ENCODE measurements at regions not wholly inside any gene's neighbourhood (a gene's known extent, or its start where the extent isn't known, plus 50 kb on each side); places are given as distances from the start of the nearest gene placed in this dataset.

GRCh38 chr5:163244445-163244987, 192.9 kb upstream of the CCNG1 start:
- H3K4me1 ChIP-seq (ENCODE audit: insufficient read depth, low read length), result peaks cover 2% of the 10 kb centered on the region; the same call in 1 of the 2 replicates
- H4K8ac ChIP-seq (replicated peaks; ENCODE audit: insufficient read length, low read depth, low read length), result no peak overlapping the region
- no CpG with 5 or more reads among the region's 2 CpGs for WGBS (ENCODE audit: extremely low coverage, insufficient read length, low lambda C conversion rate)
- no peak overlapping the region for H3K14ac ChIP-seq (ENCODE audit: insufficient read depth, low read length)
- H3K79me2 ChIP-seq (ENCODE audit: insufficient read depth, low read length), result no peaks in the 10 kb centered on the region
- no peaks in the 10 kb centered on the region for H4K20me1 ChIP-seq (ENCODE audit: control insufficient read depth, insufficient read depth, insufficient read length)
- H2BK20ac ChIP-seq (ENCODE audit: low read depth, low read length, poor library complexity, severe bottlenecking), result no peak overlapping the region
- no peak overlapping the region for H2BK120ac ChIP-seq (ENCODE audit: low read depth, low read length, poor library complexity, severe bottlenecking)
- Mint-ChIP-seq H3K27ac (no peak overlapping the region), H3K9me3 (no peaks in the 10 kb centered on the region), H3K36me3 (ENCODE audit: insufficient read depth in 1 of 3, low read depth in 3 of 3) (no peaks in the 10 kb centered on the region; a peak in 1 of 7 replicates), H3K27me3 (ENCODE audit: low read depth) (no peaks in the 10 kb centered on the region), H3K4me3 (no peak overlapping the region), H3K4me1 (peaks cover 19% of the 10 kb centered on the region in 2 experiments)
- no peak for TF ChIP-seq CTCF (conservative IDR thresholded peaks at IDR 0.05)
- no peak overlapping the region for H3K56ac ChIP-seq (ENCODE audit: insufficient read length, low read depth, low read length)
- no peak overlapping the region for H4K5ac ChIP-seq (ENCODE audit: insufficient read length, low read depth, low read length)
- H2AFZ ChIP-seq (ENCODE audit: low read length), result no peak overlapping the region
- no peaks in the 10 kb centered on the region for H3K23me2 ChIP-seq (ENCODE audit: insufficient read length, low read depth, low read length, poor library complexity, severe bottlenecking)
- no peak overlapping the region for H3K9ac ChIP-seq (ENCODE audit: extremely low read depth, insufficient read length, low read length)
- H3K27ac ChIP-seq (ENCODE audit: insufficient read length, low read depth, low read length), result no peak overlapping the region
- no peak overlapping the region for H3K4me2 ChIP-seq (ENCODE audit: insufficient read depth, insufficient read length, low read length)
- H3K27me3 ChIP-seq (ENCODE audit: insufficient read depth, low read length), result no peaks in the 10 kb centered on the region
- no peak for DNase-seq
- no peak overlapping the region for H3K23ac ChIP-seq (ENCODE audit: insufficient read length, low read depth, low read length)
- no peak overlapping the region for H2BK15ac ChIP-seq (ENCODE audit: low read depth, low read length)
- H2BK12ac ChIP-seq (ENCODE audit: insufficient read length, low read depth, low read length), result no peak overlapping the region
- no peaks in the 10 kb centered on the region for H3K79me1 ChIP-seq (ENCODE audit: insufficient read depth, low read depth, low read length, poor library complexity, severe bottlenecking)
- no peak overlapping the region for H2AK5ac ChIP-seq (ENCODE audit: insufficient read length, low read length)
- no peak overlapping the region for H4K91ac ChIP-seq (ENCODE audit: insufficient read length, low read depth, low read length)
- no peak overlapping the region for H2BK5ac ChIP-seq (ENCODE audit: insufficient read length, low read length)
- H3T11ph ChIP-seq (ENCODE audit: low read length), result no peak overlapping the region
- no peak overlapping the region for H3K18ac ChIP-seq (ENCODE audit: insufficient read length, low read depth, low read length)
- no peaks in the 10 kb centered on the region for H3K9me3 ChIP-seq (ENCODE audit: control insufficient read depth, low read depth, low read length)
- H3K4ac ChIP-seq (ENCODE audit: low read depth, low read length), result no peak overlapping the region
